SK-N-SH (cell line): ENCODE measurements at regions not wholly inside any gene's neighbourhood (a gene's known extent, or its start where the extent isn't known, plus 50 kb on each side); places are given as distances from the start of the nearest gene placed in this dataset.

ENCODE experiments used
- CTCF ChIA-PET: fragments of 300-600, 350-600 bp; formaldehyde crosslinking; extraction: SDS; loops from one replicate; lab custom pipeline; 2021; lab: Yijun Ruan, JAX
- POLR2A ChIA-PET: fragments of 350-600 bp; sonication (Branson Sonifier 250); formaldehyde crosslinking; extraction: SDS; loops from one replicate; lab custom pipeline; 2020; ENCODE audit warnings: antibody characterized with exemption, inconsistent platforms; lab: Yijun Ruan, JAX
- DNase-seq: peaks from one replicate; pipeline ENCODE4 v3.0.0; 2012
- H2AFZ ChIP-seq: fragments of 200-600 bp; sonication (generic); 2 replicates; pipeline ENCODE4 v1.8.1; 2016; ENCODE audit warnings: antibody characterized with exemption, mild to moderate bottlenecking, low read depth
- H3F3A ChIP-seq: fragments of 200-600 bp; sonication (generic); replicated peaks from 2 replicates; pipeline ENCODE3; 2016; ENCODE audit warnings: antibody characterized with exemption, mild to moderate bottlenecking; ENCODE audit not compliant: insufficient read depth
- H3K27ac ChIP-seq, 2 experiments: fragments of 200-500 bp in 1 of 2; fragments of 200-600 bp in 1 of 2; sonication (Bioruptor generic) in 1 of 2; sonication (generic), shearing (Covaris generic) in 1 of 2; 2 replicates each; pipeline versions ENCODE4 v1.5.1 to v1.6.1; 2014 to 2016; ENCODE audit warnings: low read depth in 2 of 2, inconsistent platforms in 1 of 2, low read length in 1 of 2, mild to moderate bottlenecking in 1 of 2, mixed read lengths in 1 of 2
- H3K27me3 ChIP-seq: fragments of 200-600 bp; sonication (generic), shearing (Covaris generic); 2 replicates; pipeline ENCODE4 v1.6.1; 2016; ENCODE audit warnings: mixed run types; ENCODE audit not compliant: insufficient read depth
- H3K36me3 ChIP-seq, 2 experiments: fragments of 200-500 bp in 1 of 2; fragments of 200-600 bp in 1 of 2; sonication (Bioruptor generic) in 1 of 2; sonication (generic) in 1 of 2; replicated peaks in 1 of 2; 2 replicates each; pipeline versions ENCODE3 to v1.5.1; 2014 to 2016; ENCODE audit warnings: low read length in 1 of 2, mild to moderate bottlenecking in 1 of 2; ENCODE audit not compliant: insufficient read depth in 2 of 2, control insufficient read depth in 1 of 2
- H3K4me1 ChIP-seq, 2 experiments: fragments of 200-500 bp in 1 of 2; fragments of 200-600 bp in 1 of 2; sonication (Bioruptor generic) in 1 of 2; sonication (generic), shearing (Covaris generic) in 1 of 2; 2 replicates each; pipeline versions ENCODE4 v1.5.1 to v1.6.1; 2014 to 2016; ENCODE audit warnings: low read depth in 1 of 2, low read length in 1 of 2, mixed run types in 1 of 2; ENCODE audit not compliant: insufficient read depth in 2 of 2, control insufficient read depth in 1 of 2
- H3K4me2 ChIP-seq: fragments of 200-600 bp; sonication (generic), shearing (Covaris generic); 2 replicates; pipeline ENCODE4 v1.6.1; 2017; ENCODE audit warnings: mixed run types
- H3K4me3 ChIP-seq, 2 experiments: fragments of 200-500 bp in 1 of 2; fragments of 200-600 bp in 1 of 2; sonication (Bioruptor generic) in 1 of 2; sonication (generic), shearing (Covaris generic) in 1 of 2; 2 replicates each; pipeline versions ENCODE4 v1.5.1 to v1.8.1; 2014 to 2016; ENCODE audit warnings: low read depth in 2 of 2, inconsistent platforms in 1 of 2, low read length in 1 of 2, mild to moderate bottlenecking in 1 of 2, mixed read lengths in 1 of 2, moderate library complexity in 1 of 2
- H3K79me2 ChIP-seq: fragments of 200-600 bp; sonication (generic); 2 replicates; pipeline ENCODE4 v1.8.1; 2017; ENCODE audit warnings: mild to moderate bottlenecking; ENCODE audit not compliant: insufficient read depth
- H3K9ac ChIP-seq: fragments of 200-600 bp; sonication (generic); 2 replicates; pipeline ENCODE4 v1.6.1; 2017; ENCODE audit warnings: mixed run types
- H3K9me2 ChIP-seq: fragments of 200-600 bp; sonication (generic); 2 replicates; pipeline ENCODE4 v1.6.1; 2017; ENCODE audit warnings: mixed run types
- H3K9me3 ChIP-seq: fragments of 200-600 bp; sonication (generic); 2 replicates; pipeline ENCODE4 v1.6.1; 2017; ENCODE audit warnings: mixed run types, mild to moderate bottlenecking, moderate library complexity
- H4K20me1 ChIP-seq: fragments of 200-600 bp; sonication (generic); 2 replicates; pipeline ENCODE4 v1.6.1; 2017; ENCODE audit warnings: mild to moderate bottlenecking, mixed run types; ENCODE audit not compliant: insufficient read depth
- EP300 ChIP-seq, 2 experiments: IDR thresholded peaks; 2 replicates each; pipeline versions ENCODE4 v1.4.0 to v1.6.1; 2012; ENCODE audit warnings: borderline replicate concordance in 1 of 2, low read depth in 1 of 2, low read length in 1 of 2
- EZH2phosphoT487 ChIP-seq: fragments of 200-600 bp; sonication (generic); IDR thresholded peaks from 2 replicates; pipeline ENCODE4 v1.6.1; 2017; ENCODE audit warnings: low read depth, mixed run types, mild to moderate bottlenecking, antibody characterized with exemption, moderate library complexity, borderline replicate concordance
- FOSL2 ChIP-seq: IDR thresholded peaks from 2 replicates; pipeline ENCODE4 v1.4.0; 2012; ENCODE audit warnings: low read depth, mild to moderate bottlenecking, moderate library complexity, borderline replicate concordance
- FOXJ3 ChIP-seq: sonication (generic); formaldehyde crosslinking; IDR thresholded peaks from 2 replicates; pipeline ENCODE4 v1.5.1; 2020; ENCODE audit warnings: mild to moderate bottlenecking, missing genetic modification reagents
- GABPA ChIP-seq: IDR thresholded peaks from 2 replicates; pipeline ENCODE4 v1.4.0; 2012; ENCODE audit warnings: low read depth, mild to moderate bottlenecking
- JUND ChIP-seq: IDR thresholded peaks from 2 replicates; pipeline ENCODE4 v1.4.0; 2012
- NFIC ChIP-seq: IDR thresholded peaks from 2 replicates; pipeline ENCODE4 v1.4.0; 2012; ENCODE audit warnings: borderline replicate concordance
- RFX5 ChIP-seq: IDR thresholded peaks from 2 replicates; pipeline ENCODE4 v1.6.1; 2012; ENCODE audit warnings: mild to moderate bottlenecking, improper control_type of control experiment, low read length
- SIN3A ChIP-seq: IDR thresholded peaks from 2 replicates; pipeline ENCODE4 v1.6.1; 2012; ENCODE audit warnings: low read depth, mild to moderate bottlenecking, low read length, moderate library complexity, borderline replicate concordance
- TAF1 ChIP-seq: IDR thresholded peaks from 2 replicates; pipeline ENCODE4 v1.6.1; 2012; ENCODE audit warnings: low read depth, mild to moderate bottlenecking, low read length, moderate library complexity, borderline replicate concordance
- TCF12 ChIP-seq: IDR thresholded peaks from 2 replicates; pipeline ENCODE4 v1.4.0; 2012
- TEAD4 ChIP-seq: IDR thresholded peaks from 2 replicates; pipeline ENCODE4 v1.4.0; 2012; ENCODE audit warnings: mild to moderate bottlenecking, borderline replicate concordance; ENCODE audit not compliant: insufficient read depth
- YY1 ChIP-seq: IDR thresholded peaks from 2 replicates; pipeline ENCODE4 v1.4.0; 2012; ENCODE audit warnings: low read depth, mild to moderate bottlenecking
- WGBS: methylation state at CpG from one replicate; pipeline ENCODE4 v1.1.6; 2017; ENCODE audit warnings: low lambda C conversion rate; 5-methylcytosine and 5-hydroxymethylcytosine counted together
- TF ChIP-seq, protein P1 (sequence below): IDR thresholded peaks from 2 replicates; pipeline ENCODE4; 2012
- TF ChIP-seq, protein P2 (sequence below): IDR thresholded peaks from 2 replicates; pipeline ENCODE4 v1.4.0; 2012; ENCODE audit warnings: low read depth
- TF ChIP-seq, protein P3 (sequence below): IDR thresholded peaks from 2 replicates; pipeline ENCODE4 v1.6.1; 2012; ENCODE audit warnings: mild to moderate bottlenecking, low read depth, low read length, moderate library complexity
- TF ChIP-seq, protein P4 (sequence below): IDR thresholded peaks from 2 replicates; pipeline ENCODE4 v1.4.0; 2012; ENCODE audit warnings: low read depth, borderline replicate concordance
- TF ChIP-seq, protein P5 (sequence below): fragments of 150-350 bp; IDR thresholded peaks from 2 replicates; pipeline ENCODE4 v1.6.1; 2016; ENCODE audit warnings: mild to moderate bottlenecking, low read depth, low read length
- TF ChIP-seq, protein P6 (sequence below): fragments of 200-600 bp; sonication (generic); IDR thresholded peaks from 2 replicates; pipeline ENCODE4 v1.6.1; 2017; ENCODE audit warnings: antibody characterized with exemption, mild to moderate bottlenecking, moderate library complexity
- TF ChIP-seq, protein P7 (sequence below): fragments of 150-350 bp; IDR thresholded peaks from 2 replicates; pipeline ENCODE4 v1.6.1; 2017; ENCODE audit warnings: antibody characterized with exemption, low read length, low read depth, borderline replicate concordance

DNA sequence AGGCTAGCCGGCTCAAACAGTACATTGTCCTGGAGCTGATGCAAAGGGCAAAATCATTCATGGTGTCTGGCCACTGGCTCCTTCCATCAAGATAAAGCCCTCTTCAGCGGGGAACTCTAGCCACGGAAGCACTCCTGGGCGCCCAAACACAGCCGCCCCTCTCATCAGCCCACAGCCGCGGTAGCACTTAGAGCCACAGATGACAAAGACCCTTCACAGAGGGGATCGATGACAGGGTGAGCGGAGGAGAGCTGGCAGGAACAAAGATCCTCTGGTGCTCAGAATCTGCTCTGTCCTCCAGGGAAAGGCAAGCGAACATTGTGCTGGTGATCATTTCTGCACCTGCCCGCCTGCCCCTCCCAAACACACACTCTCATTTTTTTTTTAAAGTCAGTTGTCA is 222.2 kb upstream of the NRP1 start:
- H3K9me3 ChIP-seq: no peaks in the 10 kb centered on the region
- CTCF ChIA-PET: interaction anchor here (0.9 to 1.2 kb wide), 2 partner anchors 18 to 1081 kb away, joined by 3 read pairs; no protein-coding TSS in a partner anchor
- no peak overlapping the region for H3K4me2 ChIP-seq
- peaks cover 0 to 3% of the 10 kb centered on the region in 2 experiments; a peak in 1 of 4 replicates for H3K4me1 ChIP-seq
- no peaks in the 10 kb centered on the region for H4K20me1 ChIP-seq
- no peak overlapping the region for H3K9ac ChIP-seq
- no peak overlapping the region for H3K27ac ChIP-seq
- H2AFZ ChIP-seq: no peak overlapping the region
- TF ChIP-seq TAF1 (no peak), RFX5 (no peak), SIN3A (no peak), TEAD4 (no peak), FOSL2 (no peak), FOXJ3 (CRISPR knock-in tag) (no peak), GABPA (no peak), TCF12 (no peak), YY1 (no peak), EZH2phosphoT487 (no peak), JUND (no peak), EP300 (IDR thresholded peaks at IDR 0.05; ENCODE audit: borderline replicate concordance in 1 of 2, low read depth in 1 of 2, low read length in 1 of 2) (no peak), NFIC (no peak)
- TF ChIP-seq, protein P1, sequence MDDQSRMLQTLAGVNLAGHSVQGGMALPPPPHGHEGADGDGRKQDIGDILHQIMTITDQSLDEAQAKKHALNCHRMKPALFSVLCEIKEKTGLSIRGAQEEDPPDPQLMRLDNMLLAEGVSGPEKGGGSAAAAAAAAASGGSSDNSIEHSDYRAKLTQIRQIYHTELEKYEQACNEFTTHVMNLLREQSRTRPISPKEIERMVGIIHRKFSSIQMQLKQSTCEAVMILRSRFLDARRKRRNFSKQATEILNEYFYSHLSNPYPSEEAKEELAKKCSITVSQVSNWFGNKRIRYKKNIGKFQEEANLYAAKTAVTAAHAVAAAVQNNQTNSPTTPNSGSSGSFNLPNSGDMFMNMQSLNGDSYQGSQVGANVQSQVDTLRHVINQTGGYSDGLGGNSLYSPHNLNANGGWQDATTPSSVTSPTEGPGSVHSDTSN: no peak
- TF ChIP-seq, protein P2, sequence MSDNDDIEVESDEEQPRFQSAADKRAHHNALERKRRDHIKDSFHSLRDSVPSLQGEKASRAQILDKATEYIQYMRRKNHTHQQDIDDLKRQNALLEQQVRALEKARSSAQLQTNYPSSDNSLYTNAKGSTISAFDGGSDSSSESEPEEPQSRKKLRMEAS: no peak
- TF ChIP-seq, protein P3, sequence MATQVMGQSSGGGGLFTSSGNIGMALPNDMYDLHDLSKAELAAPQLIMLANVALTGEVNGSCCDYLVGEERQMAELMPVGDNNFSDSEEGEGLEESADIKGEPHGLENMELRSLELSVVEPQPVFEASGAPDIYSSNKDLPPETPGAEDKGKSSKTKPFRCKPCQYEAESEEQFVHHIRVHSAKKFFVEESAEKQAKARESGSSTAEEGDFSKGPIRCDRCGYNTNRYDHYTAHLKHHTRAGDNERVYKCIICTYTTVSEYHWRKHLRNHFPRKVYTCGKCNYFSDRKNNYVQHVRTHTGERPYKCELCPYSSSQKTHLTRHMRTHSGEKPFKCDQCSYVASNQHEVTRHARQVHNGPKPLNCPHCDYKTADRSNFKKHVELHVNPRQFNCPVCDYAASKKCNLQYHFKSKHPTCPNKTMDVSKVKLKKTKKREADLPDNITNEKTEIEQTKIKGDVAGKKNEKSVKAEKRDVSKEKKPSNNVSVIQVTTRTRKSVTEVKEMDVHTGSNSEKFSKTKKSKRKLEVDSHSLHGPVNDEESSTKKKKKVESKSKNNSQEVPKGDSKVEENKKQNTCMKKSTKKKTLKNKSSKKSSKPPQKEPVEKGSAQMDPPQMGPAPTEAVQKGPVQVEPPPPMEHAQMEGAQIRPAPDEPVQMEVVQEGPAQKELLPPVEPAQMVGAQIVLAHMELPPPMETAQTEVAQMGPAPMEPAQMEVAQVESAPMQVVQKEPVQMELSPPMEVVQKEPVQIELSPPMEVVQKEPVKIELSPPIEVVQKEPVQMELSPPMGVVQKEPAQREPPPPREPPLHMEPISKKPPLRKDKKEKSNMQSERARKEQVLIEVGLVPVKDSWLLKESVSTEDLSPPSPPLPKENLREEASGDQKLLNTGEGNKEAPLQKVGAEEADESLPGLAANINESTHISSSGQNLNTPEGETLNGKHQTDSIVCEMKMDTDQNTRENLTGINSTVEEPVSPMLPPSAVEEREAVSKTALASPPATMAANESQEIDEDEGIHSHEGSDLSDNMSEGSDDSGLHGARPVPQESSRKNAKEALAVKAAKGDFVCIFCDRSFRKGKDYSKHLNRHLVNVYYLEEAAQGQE: no peak
- TF ChIP-seq, protein P4, sequence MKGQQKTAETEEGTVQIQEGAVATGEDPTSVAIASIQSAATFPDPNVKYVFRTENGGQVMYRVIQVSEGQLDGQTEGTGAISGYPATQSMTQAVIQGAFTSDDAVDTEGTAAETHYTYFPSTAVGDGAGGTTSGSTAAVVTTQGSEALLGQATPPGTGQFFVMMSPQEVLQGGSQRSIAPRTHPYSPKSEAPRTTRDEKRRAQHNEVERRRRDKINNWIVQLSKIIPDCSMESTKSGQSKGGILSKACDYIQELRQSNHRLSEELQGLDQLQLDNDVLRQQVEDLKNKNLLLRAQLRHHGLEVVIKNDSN: no peak
- TF ChIP-seq, protein P5, sequence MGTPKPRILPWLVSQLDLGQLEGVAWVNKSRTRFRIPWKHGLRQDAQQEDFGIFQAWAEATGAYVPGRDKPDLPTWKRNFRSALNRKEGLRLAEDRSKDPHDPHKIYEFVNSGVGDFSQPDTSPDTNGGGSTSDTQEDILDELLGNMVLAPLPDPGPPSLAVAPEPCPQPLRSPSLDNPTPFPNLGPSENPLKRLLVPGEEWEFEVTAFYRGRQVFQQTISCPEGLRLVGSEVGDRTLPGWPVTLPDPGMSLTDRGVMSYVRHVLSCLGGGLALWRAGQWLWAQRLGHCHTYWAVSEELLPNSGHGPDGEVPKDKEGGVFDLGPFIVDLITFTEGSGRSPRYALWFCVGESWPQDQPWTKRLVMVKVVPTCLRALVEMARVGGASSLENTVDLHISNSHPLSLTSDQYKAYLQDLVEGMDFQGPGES: no peak
- TF ChIP-seq, protein P6, sequence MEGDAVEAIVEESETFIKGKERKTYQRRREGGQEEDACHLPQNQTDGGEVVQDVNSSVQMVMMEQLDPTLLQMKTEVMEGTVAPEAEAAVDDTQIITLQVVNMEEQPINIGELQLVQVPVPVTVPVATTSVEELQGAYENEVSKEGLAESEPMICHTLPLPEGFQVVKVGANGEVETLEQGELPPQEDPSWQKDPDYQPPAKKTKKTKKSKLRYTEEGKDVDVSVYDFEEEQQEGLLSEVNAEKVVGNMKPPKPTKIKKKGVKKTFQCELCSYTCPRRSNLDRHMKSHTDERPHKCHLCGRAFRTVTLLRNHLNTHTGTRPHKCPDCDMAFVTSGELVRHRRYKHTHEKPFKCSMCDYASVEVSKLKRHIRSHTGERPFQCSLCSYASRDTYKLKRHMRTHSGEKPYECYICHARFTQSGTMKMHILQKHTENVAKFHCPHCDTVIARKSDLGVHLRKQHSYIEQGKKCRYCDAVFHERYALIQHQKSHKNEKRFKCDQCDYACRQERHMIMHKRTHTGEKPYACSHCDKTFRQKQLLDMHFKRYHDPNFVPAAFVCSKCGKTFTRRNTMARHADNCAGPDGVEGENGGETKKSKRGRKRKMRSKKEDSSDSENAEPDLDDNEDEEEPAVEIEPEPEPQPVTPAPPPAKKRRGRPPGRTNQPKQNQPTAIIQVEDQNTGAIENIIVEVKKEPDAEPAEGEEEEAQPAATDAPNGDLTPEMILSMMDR: no peak
- TF ChIP-seq, protein P7, sequence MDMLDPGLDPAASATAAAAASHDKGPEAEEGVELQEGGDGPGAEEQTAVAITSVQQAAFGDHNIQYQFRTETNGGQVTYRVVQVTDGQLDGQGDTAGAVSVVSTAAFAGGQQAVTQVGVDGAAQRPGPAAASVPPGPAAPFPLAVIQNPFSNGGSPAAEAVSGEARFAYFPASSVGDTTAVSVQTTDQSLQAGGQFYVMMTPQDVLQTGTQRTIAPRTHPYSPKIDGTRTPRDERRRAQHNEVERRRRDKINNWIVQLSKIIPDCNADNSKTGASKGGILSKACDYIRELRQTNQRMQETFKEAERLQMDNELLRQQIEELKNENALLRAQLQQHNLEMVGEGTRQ: no peak
- POLR2A ChIA-PET: no interaction called here
- H3K79me2 ChIP-seq: no peaks in the 10 kb centered on the region
- H3F3A ChIP-seq: no peaks in the 10 kb centered on the region
- no peak for DNase-seq
- no peaks in the 10 kb centered on the region for H3K9me2 ChIP-seq
- no peaks in the 10 kb centered on the region for H3K27me3 ChIP-seq
- H3K36me3 ChIP-seq: no peaks in the 10 kb centered on the region
- WGBS: 91% methylated on average over 11 of the region's 11 CpGs
- H3K4me3 ChIP-seq: no peak overlapping the region
